SU-DHL-6 (cell line): ENCODE measurements at regions not wholly inside any gene's neighbourhood (a gene's known extent, or its start where the extent isn't known, plus 50 kb on each side); places are given as distances from the start of the nearest gene placed in this dataset.

Source experiments
- EZH2phosphoT487 ChIP-seq: fragments of 200-600 bp; sonication (generic), shearing (Covaris generic); conservative IDR thresholded peaks from 2 replicates; pipeline ENCODE4 v1.6.1; 2018; ENCODE audit warnings: mild to moderate bottlenecking, antibody characterized with exemption, low read length, moderate library complexity, mixed read lengths
- TF ChIP-seq, protein P1 (sequence below): fragments of 200-600 bp; sonication (generic); IDR thresholded peaks from one replicate; pipeline ENCODE4 v1.5.1; 2017; ENCODE audit warnings: antibody characterized with exemption, mild to moderate bottlenecking, low read length, moderate library complexity; ENCODE audit not compliant: insufficient read depth, poor library complexity, severe bottlenecking

- TF ChIP-seq, protein P1, sequence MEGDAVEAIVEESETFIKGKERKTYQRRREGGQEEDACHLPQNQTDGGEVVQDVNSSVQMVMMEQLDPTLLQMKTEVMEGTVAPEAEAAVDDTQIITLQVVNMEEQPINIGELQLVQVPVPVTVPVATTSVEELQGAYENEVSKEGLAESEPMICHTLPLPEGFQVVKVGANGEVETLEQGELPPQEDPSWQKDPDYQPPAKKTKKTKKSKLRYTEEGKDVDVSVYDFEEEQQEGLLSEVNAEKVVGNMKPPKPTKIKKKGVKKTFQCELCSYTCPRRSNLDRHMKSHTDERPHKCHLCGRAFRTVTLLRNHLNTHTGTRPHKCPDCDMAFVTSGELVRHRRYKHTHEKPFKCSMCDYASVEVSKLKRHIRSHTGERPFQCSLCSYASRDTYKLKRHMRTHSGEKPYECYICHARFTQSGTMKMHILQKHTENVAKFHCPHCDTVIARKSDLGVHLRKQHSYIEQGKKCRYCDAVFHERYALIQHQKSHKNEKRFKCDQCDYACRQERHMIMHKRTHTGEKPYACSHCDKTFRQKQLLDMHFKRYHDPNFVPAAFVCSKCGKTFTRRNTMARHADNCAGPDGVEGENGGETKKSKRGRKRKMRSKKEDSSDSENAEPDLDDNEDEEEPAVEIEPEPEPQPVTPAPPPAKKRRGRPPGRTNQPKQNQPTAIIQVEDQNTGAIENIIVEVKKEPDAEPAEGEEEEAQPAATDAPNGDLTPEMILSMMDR: no peak
- no peak for TF ChIP-seq EZH2phosphoT487
These were observed 1097.2 kb upstream of the RAG2 start for GRCh38 chr11:37695283-37695682.
